Activated CD4-positive, alpha-beta memory T cell treated with anti-CD3 and anti-CD28 coated beads for 36 hours (primary cell): ENCODE measurements at regions not wholly inside any gene's neighbourhood (a gene's known extent, or its start where the extent isn't known, plus 50 kb on each side); places are given as distances from the start of the nearest gene placed in this dataset.

ENCODE experiments used
- CTCF ChIA-PET: fragments of 350-600 bp; sonication (Branson Sonifier 250); formaldehyde crosslinking; loops from one replicate; lab custom pipeline; 2021; ENCODE audit warnings: antibody characterized with exemption, inconsistent platforms; lab: Charles Lee
- POLR2A ChIA-PET: fragments of 350-600 bp; sonication (Branson Sonifier 250); formaldehyde crosslinking; loops from one replicate; lab custom pipeline; 2021; ENCODE audit warnings: antibody characterized with exemption; lab: Charles Lee
- DNase-seq: peaks from one replicate; pipeline ENCODE4 v3.0.0-alpha.2; 2020
- H3K27ac Mint-ChIP-seq: one replicate; pipeline ENCODE4 v1.8.0; 2021; ENCODE audit warnings: mixed read lengths
- H3K27me3 Mint-ChIP-seq: one replicate; pipeline ENCODE4 v1.8.0; 2021; ENCODE audit warnings: mixed read lengths
- H3K36me3 Mint-ChIP-seq: one replicate; pipeline ENCODE4 v1.8.0; 2021; ENCODE audit warnings: mixed read lengths
- H3K4me1 Mint-ChIP-seq: one replicate; pipeline ENCODE4 v1.8.0; 2021; ENCODE audit warnings: low read depth, mixed read lengths
- H3K4me3 Mint-ChIP-seq: one replicate; pipeline ENCODE4 v1.8.0; 2021; ENCODE audit warnings: mild to moderate bottlenecking, mixed read lengths
- H3K9me3 Mint-ChIP-seq: one replicate; pipeline ENCODE4 v1.8.0; 2021; ENCODE audit warnings: mixed read lengths
- intact Hi-C: fragments of 100-400 bp; cut with micrococcal nuclease; formaldehyde crosslinking; loops from one replicate; pipeline ENCODE4 v1.15.1; 2023

DNA sequence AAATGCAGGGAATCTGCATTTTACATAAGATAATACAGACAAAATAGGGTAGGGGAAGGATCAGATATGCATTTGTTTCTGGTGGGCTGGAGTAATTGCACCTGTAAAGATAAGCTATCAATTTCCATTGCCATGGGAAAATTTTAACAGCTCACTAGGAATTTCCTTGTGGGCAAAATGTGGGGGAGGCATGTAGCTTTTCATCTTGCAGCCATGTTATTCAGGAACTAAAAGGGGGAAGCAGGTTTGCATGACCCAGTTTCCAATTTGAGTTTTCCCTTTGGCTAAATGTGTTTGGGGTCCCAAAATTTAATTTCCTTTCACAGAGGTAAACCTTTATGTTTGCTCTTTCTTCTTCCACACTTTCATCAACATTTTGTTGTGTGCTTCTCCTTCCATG, 624.4 kb downstream of the NYAP2 start:
- POLR2A ChIA-PET: no interaction called here
- Mint-ChIP-seq H3K36me3 (no peaks in the 10 kb centered on the region), H3K4me1 (no peaks in the 10 kb centered on the region), H3K9me3 (peaks cover 4% of the 10 kb centered on the region), H3K4me3 (no peak overlapping the region), H3K27me3 (peaks cover 1% of the 10 kb centered on the region), H3K27ac (no peak overlapping the region)
- DNase-seq: no peak
- CTCF ChIA-PET: no interaction called here
- intact Hi-C loops: no loop called here

DNA sequence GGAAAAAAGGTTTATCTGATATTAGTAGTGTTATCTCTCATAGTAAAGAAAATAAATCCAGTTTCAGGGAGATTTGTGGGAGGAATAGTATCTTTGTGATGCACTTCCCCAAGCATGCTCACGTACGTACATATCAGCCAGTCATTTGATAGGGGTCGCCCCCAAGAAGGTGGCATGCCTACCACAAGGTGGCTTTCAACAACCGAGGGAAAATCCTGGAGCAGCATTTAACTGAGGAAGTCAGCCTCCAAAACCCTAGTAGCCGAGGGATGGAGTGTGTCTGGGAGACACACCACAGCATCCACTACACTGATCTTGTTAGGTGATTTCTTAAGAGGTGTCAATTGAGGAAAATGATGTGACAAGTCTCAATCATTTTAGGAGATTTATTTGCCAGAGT, 623.9 kb downstream of the NYAP2 start:
- CTCF ChIA-PET: no interaction called here
- intact Hi-C loops: no loop called here
- Mint-ChIP-seq H3K36me3 (no peaks in the 10 kb centered on the region), H3K9me3 (peaks cover 5% of the 10 kb centered on the region), H3K27me3 (peaks cover 1% of the 10 kb centered on the region), H3K4me1 (no peaks in the 10 kb centered on the region), H3K4me3 (no peak overlapping the region), H3K27ac (no peak overlapping the region)
- POLR2A ChIA-PET: no interaction called here
- no peak for DNase-seq

DNA sequence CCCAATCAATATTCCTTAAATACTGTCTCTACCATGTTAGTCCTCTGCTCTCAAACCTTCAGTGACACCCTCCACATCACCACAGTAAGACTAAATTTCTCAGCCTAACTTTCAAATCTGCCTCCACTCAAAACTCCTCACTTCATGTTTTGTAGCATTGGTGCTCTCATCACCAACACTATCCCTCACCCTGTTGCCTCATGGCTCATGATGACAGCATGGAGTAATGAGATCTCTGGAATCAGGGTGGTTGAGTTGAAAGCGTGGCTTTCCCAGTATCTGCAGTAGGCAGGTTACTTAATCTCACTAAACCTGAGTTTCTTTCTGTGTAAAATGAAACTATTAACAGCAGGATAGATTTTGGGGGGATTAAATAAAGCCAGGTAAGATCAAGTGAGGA, 621.4 kb downstream of the NYAP2 start:
- ChIA-PET POLR2A (no interaction called here), CTCF (no interaction called here)
- intact Hi-C loops: no loop called here
- H3K36me3 Mint-ChIP-seq: no peaks in the 10 kb centered on the region
- no peak overlapping the region for H3K4me3 Mint-ChIP-seq
- peaks cover 2% of the 10 kb centered on the region for H3K4me1 Mint-ChIP-seq
- H3K27me3 Mint-ChIP-seq: peaks cover 1% of the 10 kb centered on the region
- H3K27ac Mint-ChIP-seq: no peak overlapping the region
- no peak for DNase-seq
- H3K9me3 Mint-ChIP-seq: peaks cover 7% of the 10 kb centered on the region

DNA sequence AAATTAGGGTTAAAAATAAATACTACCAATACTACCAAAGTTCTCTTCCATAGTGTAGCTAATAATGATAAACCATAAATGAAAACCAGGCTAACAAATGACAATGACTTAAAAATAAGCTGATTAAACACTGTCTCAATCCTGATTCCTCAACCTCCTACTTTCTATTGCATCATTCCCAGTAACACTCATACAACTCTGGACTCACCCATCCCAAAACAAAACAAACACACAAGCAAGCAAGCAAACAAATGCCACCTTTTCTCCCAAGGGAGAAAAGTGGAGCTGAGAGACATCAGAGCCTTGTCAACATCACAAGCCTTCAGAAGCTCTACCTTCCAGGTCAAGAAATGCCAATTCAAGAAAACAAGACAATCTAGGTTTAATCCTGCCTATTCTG, 620.7 kb downstream of the NYAP2 start:
- peaks cover 7% of the 10 kb centered on the region for H3K9me3 Mint-ChIP-seq
- DNase-seq: no peak
- ChIA-PET CTCF (no interaction called here), POLR2A (no interaction called here)
- H3K27ac Mint-ChIP-seq: no peak overlapping the region
- H3K36me3 Mint-ChIP-seq: no peaks in the 10 kb centered on the region
- H3K27me3 Mint-ChIP-seq: peaks cover 1% of the 10 kb centered on the region
- intact Hi-C loops: no loop called here
- H3K4me3 Mint-ChIP-seq: no peak overlapping the region
- H3K4me1 Mint-ChIP-seq: peaks cover 2% of the 10 kb centered on the region

DNA sequence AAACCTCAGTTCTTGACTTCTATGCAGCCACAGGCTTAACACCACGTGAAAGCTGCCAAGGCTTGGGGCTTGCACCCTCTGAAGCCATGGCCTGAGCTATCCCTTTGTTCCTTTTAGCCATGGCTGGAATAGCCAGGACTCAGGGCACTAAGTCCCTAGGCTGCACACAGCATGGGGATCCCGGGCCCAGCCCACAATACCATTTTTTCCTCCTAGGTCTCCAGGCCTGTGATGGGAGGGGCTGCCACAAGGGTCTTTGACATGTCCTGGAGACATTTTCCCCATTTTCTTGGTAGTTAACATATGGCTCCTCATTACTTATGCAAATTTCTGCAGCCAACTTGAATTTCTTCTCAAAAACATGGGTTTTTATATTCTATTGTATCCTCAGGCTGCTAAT, 619.1 kb downstream of the NYAP2 start:
- no peak overlapping the region for H3K4me3 Mint-ChIP-seq
- intact Hi-C loops: no loop called here
- POLR2A ChIA-PET: no interaction called here
- peaks cover 7% of the 10 kb centered on the region for H3K9me3 Mint-ChIP-seq
- peaks cover 1% of the 10 kb centered on the region for H3K27me3 Mint-ChIP-seq
- peaks cover 2% of the 10 kb centered on the region for H3K4me1 Mint-ChIP-seq
- H3K27ac Mint-ChIP-seq: no peak overlapping the region
- no peak for DNase-seq
- H3K36me3 Mint-ChIP-seq: no peaks in the 10 kb centered on the region
- CTCF ChIA-PET: no interaction called here

DNA sequence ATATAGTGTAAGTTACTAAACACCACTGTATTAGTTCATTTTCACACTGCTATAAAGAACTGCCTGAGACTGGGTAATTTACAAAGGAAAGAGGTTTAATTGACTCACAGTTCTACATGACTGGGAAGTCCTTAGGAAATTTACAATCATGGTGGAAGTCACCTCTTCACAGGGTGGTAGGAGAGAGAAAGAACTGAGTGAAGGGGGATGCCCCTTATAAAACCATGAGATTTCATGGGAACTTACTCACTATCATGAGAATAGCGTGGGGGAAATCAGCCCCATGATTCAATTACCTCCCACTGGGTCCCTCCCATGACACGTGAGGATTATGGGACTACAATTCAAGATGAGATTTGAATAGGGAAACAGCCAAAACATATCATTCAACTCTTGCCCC, 618.0 kb downstream of the NYAP2 start:
- Mint-ChIP-seq H3K27me3 (peaks cover 1% of the 10 kb centered on the region), H3K4me1 (peaks cover 2% of the 10 kb centered on the region), H3K36me3 (no peaks in the 10 kb centered on the region), H3K27ac (no peak overlapping the region), H3K9me3 (peaks cover 7% of the 10 kb centered on the region), H3K4me3 (no peak overlapping the region)
- intact Hi-C loops: no loop called here
- no peak for DNase-seq
- ChIA-PET POLR2A (no interaction called here), CTCF (no interaction called here)

DNA sequence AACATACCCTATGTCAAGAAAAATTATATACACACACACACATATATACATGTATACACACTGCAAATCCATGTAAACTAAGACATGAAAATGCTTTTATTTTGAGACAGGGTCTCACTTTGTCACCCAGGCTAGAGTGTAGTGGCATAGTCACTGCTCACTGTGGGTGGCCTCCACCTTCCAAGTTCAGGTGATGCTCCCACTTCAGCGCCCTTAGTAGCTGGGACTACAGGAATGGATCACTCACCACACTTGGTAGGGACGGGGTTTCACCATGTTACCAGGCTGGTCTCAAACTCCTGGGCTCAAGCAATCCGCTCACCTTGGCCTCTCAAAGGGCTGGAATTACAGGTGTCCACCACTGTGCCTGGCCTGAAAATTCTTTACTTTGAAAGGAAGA, 617.6 kb downstream of the NYAP2 start:
- H3K9me3 Mint-ChIP-seq: peaks cover 7% of the 10 kb centered on the region
- no peak overlapping the region for H3K27ac Mint-ChIP-seq
- no peaks in the 10 kb centered on the region for H3K36me3 Mint-ChIP-seq
- no peak overlapping the region for H3K4me3 Mint-ChIP-seq
- POLR2A ChIA-PET: no interaction called here
- H3K27me3 Mint-ChIP-seq: peaks cover 1% of the 10 kb centered on the region
- intact Hi-C loops: no loop called here
- peaks cover 2% of the 10 kb centered on the region for H3K4me1 Mint-ChIP-seq
- DNase-seq: no peak
- CTCF ChIA-PET: no interaction called here

DNA sequence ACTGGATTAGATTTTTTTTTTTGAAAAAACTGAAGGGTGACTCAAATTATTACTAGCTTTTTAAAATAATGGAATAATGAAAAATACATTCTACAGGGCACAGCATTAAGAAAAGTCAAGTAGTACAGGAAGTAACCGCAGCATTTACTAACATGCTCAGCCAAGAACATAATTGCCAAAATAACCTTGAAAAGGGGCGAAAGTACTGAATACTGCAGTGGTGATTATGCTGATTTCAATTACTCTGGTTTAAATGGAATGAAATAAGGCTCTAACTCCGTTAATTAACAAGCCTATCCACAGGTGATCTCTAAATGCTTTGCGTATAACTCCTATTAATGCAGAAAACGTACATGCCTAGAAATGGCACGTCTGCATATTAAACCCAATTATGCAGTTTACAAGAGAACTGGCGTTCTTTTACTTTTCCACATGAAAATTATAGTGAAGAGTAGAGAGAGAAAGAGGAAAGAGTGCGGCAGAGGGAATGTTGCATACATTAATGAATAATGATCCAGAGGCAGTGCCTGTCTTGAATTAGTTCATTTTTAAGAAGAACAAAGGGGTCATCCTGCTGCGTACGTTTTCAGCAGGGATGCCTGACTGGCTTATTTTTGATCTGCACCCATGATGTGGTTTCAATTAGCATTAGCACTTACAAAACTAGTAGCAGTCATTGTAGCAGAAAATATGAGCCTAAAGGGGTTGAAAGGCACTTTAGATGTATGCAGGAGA, 612.4 kb downstream of the NYAP2 start:
- intact Hi-C loops: no loop called here
- POLR2A ChIA-PET: no interaction called here
- CTCF ChIA-PET: no interaction called here
- Mint-ChIP-seq H3K4me1 (no peaks in the 10 kb centered on the region), H3K36me3 (no peaks in the 10 kb centered on the region), H3K4me3 (no peak overlapping the region), H3K27me3 (peaks cover 6% of the 10 kb centered on the region), H3K27ac (no peak overlapping the region), H3K9me3 (no peaks in the 10 kb centered on the region)
- no peak for DNase-seq

DNA sequence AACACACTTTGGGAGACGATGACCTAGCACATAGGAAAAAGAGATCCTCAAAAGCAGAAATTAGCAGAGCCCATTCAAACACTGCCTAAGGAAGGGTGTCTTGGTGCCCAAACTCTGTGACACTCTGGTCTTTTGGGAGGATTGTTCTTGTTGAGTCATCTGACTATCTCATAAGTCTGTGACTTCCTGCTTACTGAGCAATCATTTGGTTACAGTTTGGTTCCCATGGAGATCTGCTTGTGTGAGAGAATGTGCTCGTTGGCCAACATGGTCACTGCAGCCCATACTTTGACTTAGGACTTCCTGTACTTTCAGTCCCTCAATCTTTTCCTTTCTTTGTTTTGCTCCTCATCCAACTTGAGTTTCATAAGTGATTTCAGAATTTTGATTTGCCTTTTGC, 602.9 kb downstream of the NYAP2 start:
- DNase-seq: no peak
- Mint-ChIP-seq H3K9me3 (no peaks in the 10 kb centered on the region), H3K36me3 (no peaks in the 10 kb centered on the region), H3K27me3 (peaks cover 1% of the 10 kb centered on the region), H3K27ac (no peak overlapping the region), H3K4me1 (no peaks in the 10 kb centered on the region), H3K4me3 (no peak overlapping the region)
- intact Hi-C loops: no loop called here
- ChIA-PET POLR2A (no interaction called here), CTCF (no interaction called here)

DNA sequence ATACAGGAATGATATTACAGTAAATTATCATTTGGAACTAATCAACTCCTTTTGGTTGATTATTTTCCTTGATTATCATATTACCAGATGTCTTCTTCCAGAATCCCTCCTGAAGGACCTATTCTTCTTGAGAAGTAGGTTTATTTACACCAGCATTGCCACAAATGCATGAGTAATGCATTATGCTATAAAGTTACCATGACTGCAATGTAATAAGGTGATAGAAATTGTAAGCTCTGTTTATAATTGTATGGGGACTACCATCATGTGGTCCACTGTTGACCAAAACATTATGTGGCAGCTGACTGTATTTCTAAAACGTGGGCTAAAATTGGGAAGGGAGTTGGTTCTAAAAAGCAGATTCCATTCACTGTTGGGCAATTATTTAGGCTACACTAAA, 602.2 kb downstream of the NYAP2 start:
- intact Hi-C loops: no loop called here
- peaks cover 1% of the 10 kb centered on the region for H3K27me3 Mint-ChIP-seq

DNA sequence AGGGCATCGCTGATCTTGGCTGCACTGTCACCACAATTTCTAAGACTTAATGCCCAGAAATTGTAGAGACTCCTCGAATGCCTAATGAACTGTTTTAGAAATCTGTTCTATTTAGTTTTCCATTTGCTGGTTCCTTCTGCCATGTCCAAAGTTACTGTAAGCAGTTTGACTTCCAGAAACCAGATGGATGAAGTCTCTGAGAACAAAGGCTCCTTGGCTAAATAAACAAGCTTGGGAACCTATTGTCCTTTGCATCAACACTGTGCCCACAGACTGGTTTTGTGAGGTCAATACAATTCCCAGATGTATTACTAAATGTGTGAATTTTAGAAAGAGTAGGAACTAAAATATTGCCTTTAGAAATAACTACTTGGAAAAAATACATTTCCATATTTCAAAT, 600.2 kb downstream of the NYAP2 start:
- Mint-ChIP-seq H3K27ac (no peak overlapping the region), H3K27me3 (peaks cover under 1% of the 10 kb centered on the region), H3K9me3 (no peaks in the 10 kb centered on the region), H3K4me1 (no peaks in the 10 kb centered on the region), H3K4me3 (no peak overlapping the region), H3K36me3 (no peaks in the 10 kb centered on the region)
- intact Hi-C loops: no loop called here
- POLR2A ChIA-PET: no interaction called here
- CTCF ChIA-PET: no interaction called here
- no peak for DNase-seq

More for the DNA sequence above, 602.2 kb downstream of the NYAP2 start:
- Mint-ChIP-seq H3K4me1 (no peaks in the 10 kb centered on the region), H3K27ac (no peak overlapping the region), H3K36me3 (no peaks in the 10 kb centered on the region), H3K9me3 (no peaks in the 10 kb centered on the region), H3K4me3 (no peak overlapping the region)
- CTCF ChIA-PET: no interaction called here
- POLR2A ChIA-PET: no interaction called here
- DNase-seq: no peak

DNA sequence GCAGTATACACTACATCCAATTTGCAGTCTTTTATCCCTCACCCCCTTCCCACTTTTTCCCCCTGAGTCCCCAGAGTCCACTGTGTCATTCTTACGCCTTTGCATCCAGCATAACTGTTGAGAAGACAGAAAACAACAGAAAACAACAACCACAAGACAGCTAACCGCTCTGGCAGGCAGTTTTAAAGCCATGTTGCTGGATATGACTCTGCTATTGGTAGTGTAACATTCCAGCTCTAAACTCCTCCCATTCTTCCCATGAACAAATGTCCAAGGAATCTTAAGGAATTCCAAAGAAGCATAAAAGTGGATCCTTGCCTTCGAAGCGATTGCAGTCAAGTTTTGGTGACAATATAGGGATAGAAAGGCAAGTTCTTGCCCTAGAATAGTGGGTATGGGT, 599.1 kb downstream of the NYAP2 start:
- POLR2A ChIA-PET: no interaction called here
- no peak for DNase-seq
- Mint-ChIP-seq H3K4me3 (no peak overlapping the region), H3K9me3 (no peaks in the 10 kb centered on the region), H3K4me1 (no peaks in the 10 kb centered on the region), H3K36me3 (no peaks in the 10 kb centered on the region), H3K27ac (no peak overlapping the region), H3K27me3 (no peaks in the 10 kb centered on the region)
- intact Hi-C loops: no loop called here
- CTCF ChIA-PET: no interaction called here

DNA sequence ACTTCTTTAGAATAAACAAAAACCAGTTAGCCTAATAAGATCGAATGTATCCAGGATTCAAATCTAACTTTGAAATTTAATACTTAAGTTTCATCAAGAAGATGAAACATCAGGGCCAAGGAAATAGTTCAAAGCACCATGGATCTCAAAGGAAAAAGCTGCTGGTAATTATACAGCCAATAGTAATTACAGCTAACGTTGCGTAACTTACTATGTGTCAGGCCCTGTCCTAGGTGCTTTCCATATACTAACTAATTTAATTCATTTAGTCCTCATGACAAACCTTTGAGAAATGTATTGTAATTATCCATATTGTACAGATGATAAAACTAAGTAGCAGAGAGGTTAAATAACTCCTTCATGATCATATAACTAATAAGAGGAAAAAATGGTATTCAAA, 598.6 kb downstream of the NYAP2 start:
- Mint-ChIP-seq H3K27ac (no peak overlapping the region), H3K9me3 (no peaks in the 10 kb centered on the region), H3K4me1 (no peaks in the 10 kb centered on the region), H3K4me3 (no peak overlapping the region), H3K36me3 (no peaks in the 10 kb centered on the region), H3K27me3 (no peaks in the 10 kb centered on the region)
- POLR2A ChIA-PET: no interaction called here
- CTCF ChIA-PET: no interaction called here
- intact Hi-C loops: no loop called here
- no peak for DNase-seq
